CD14-positive monocyte (primary cell): ENCODE measurements at regions not wholly inside any gene's neighbourhood (a gene's known extent, or its start where the extent isn't known, plus 50 kb on each side); places are given as distances from the start of the nearest gene placed in this dataset.
"Not testable (repeated sequence)": the region's sequence is repeated elsewhere in the genome, so short reads cannot be mapped to it uniquely, and the experiment has no call there.

Experiments used
- DNase-seq, 3 donors: peaks; one replicate each; pipeline ENCODE4 v3.0.0-alpha.2; 2011 to 2022
- H2AFZ ChIP-seq: 2 replicates; pipeline ENCODE4 v1.6.0; 2012; ENCODE audit warnings: mild to moderate bottlenecking, low read depth, low read length, inconsistent platforms; ENCODE audit not compliant: insufficient read depth, poor library complexity, severe bottlenecking
- H3K27ac ChIP-seq, 2 donors: 1 replicate in 1 of 2; 2 replicates in 1 of 2; pipeline ENCODE4 v1.5.1; 2012 to 2013; ENCODE audit warnings: low read length in 2 of 2, control low read depth in 1 of 2, inconsistent platforms in 1 of 2, low read depth in 1 of 2, mild to moderate bottlenecking in 1 of 2
- H3K27me3 ChIP-seq, 2 donors: one replicate each; pipeline versions ENCODE4 v1.6.0 to v1.6.1; 2011 to 2013; ENCODE audit warnings: low read length in 2 of 2; ENCODE audit not compliant: control insufficient read depth in 2 of 2, insufficient read depth in 2 of 2
- H3K36me3 ChIP-seq, 2 donors: replicated peaks in 1 of 2; 1 replicate in 1 of 2; 2 replicates in 1 of 2; pipeline versions ENCODE4 v1.5.1 to v1.6.1; 2012 to 2013; ENCODE audit warnings: low read length in 2 of 2, control low read depth in 1 of 2, inconsistent platforms in 1 of 2, mild to moderate bottlenecking in 1 of 2; ENCODE audit not compliant: insufficient read depth in 2 of 2, control insufficient read depth in 1 of 2
- H3K4me1 ChIP-seq, 2 donors: 1 replicate in 1 of 2; 2 replicates in 1 of 2; pipeline versions ENCODE4 v1.5.1 to v1.6.1; 2012 to 2013; ENCODE audit warnings: low read length in 2 of 2, control low read depth in 1 of 2, inconsistent platforms in 1 of 2, mild to moderate bottlenecking in 1 of 2, moderate library complexity in 1 of 2; ENCODE audit not compliant: insufficient read depth in 2 of 2, control insufficient read depth in 1 of 2
- H3K4me2 ChIP-seq: replicated peaks from 2 replicates; pipeline ENCODE3; 2012; ENCODE audit warnings: low read length, moderate library complexity, mild to moderate bottlenecking; ENCODE audit not compliant: poor library complexity, severe bottlenecking; ENCODE audit errors: extremely low read depth
- H3K4me3 ChIP-seq, 3 experiments: fragments of 200-600 bp in 1 of 3; sonication (generic) in 1 of 3; replicated peaks in 1 of 3; 1 replicate in 2 of 3; 2 replicates in 1 of 3; pipeline ENCODE4 v1.5.1; 2011 to 2013; ENCODE audit warnings: low read length in 3 of 3, mild to moderate bottlenecking in 3 of 3, control low read depth in 2 of 3, low read depth in 2 of 3, inconsistent platforms in 1 of 3, moderate library complexity in 1 of 3
- H3K79me2 ChIP-seq: 2 replicates; pipeline ENCODE4 v1.6.0; 2012; ENCODE audit warnings: mild to moderate bottlenecking, control low read depth, inconsistent platforms, low read length, moderate library complexity; ENCODE audit not compliant: insufficient read depth
- H3K9ac ChIP-seq: 2 replicates; pipeline ENCODE4 v1.6.0; 2017; ENCODE audit warnings: low read length, mild to moderate bottlenecking; ENCODE audit not compliant: insufficient read depth, poor library complexity, severe bottlenecking
- H3K9me3 ChIP-seq, 2 donors: replicated peaks in 1 of 2; 1 replicate in 1 of 2; 2 replicates in 1 of 2; pipeline versions ENCODE4 v1.5.1 to v1.6.1; 2012 to 2013; ENCODE audit warnings: low read length in 2 of 2, control low read depth in 1 of 2; ENCODE audit not compliant: control insufficient read depth in 1 of 2, insufficient read depth in 1 of 2
- H4K20me1 ChIP-seq: 2 replicates; pipeline ENCODE4 v1.6.0; 2012; ENCODE audit warnings: mild to moderate bottlenecking, low read length, control low read depth, moderate library complexity; ENCODE audit not compliant: insufficient read depth
- H3K27ac Mint-ChIP-seq, 7 donors: one replicate each; pipeline ENCODE4 v1.8.0; 2020; ENCODE audit warnings: mild to moderate bottlenecking in 7 of 7, mixed read lengths in 7 of 7, moderate library complexity in 6 of 7, inconsistent platforms in 2 of 7
- H3K27me3 Mint-ChIP-seq, 3 donors: one replicate each; pipeline ENCODE4 v1.8.0; 2021 to 2022; ENCODE audit warnings: low read depth in 3 of 3, mild to moderate bottlenecking in 3 of 3, mixed read lengths in 3 of 3, moderate library complexity in 3 of 3, inconsistent platforms in 1 of 3
- H3K36me3 Mint-ChIP-seq, 2 donors: one replicate each; pipeline ENCODE4 v1.8.0; 2020; ENCODE audit warnings: mixed read lengths in 2 of 2, inconsistent platforms in 1 of 2, mild to moderate bottlenecking in 1 of 2
- H3K4me1 Mint-ChIP-seq: one replicate; pipeline ENCODE4 v1.8.0; 2020; ENCODE audit warnings: mild to moderate bottlenecking, mixed read lengths
- H3K4me3 Mint-ChIP-seq, 2 donors: one replicate each; pipeline ENCODE4 v1.8.0; 2020; ENCODE audit warnings: mild to moderate bottlenecking in 2 of 2, mixed read lengths in 2 of 2, moderate library complexity in 1 of 2
- H3K9me3 Mint-ChIP-seq, 7 donors: one replicate each; pipeline ENCODE4 v1.8.0; 2020 to 2022; ENCODE audit warnings: mixed read lengths in 7 of 7, mild to moderate bottlenecking in 6 of 7, moderate library complexity in 6 of 7, inconsistent platforms in 2 of 7
- WGBS: methylation state at CpG from one replicate; pipeline ENCODE4 v1.1.5; 2013; ENCODE audit warnings: missing lambda C conversion rate; ENCODE audit not compliant: insufficient coverage; 5-methylcytosine and 5-hydroxymethylcytosine counted together
- intact Hi-C, 2 donors: fragments of 100-400 bp; cut with micrococcal nuclease; formaldehyde crosslinking; loops; one replicate each; pipeline versions ENCODE4 v1.15.0 to v1.15.1; 2023
- TF ChIP-seq, protein P1 (sequence below): fragments of 200-600 bp; IDR thresholded peaks from one replicate; pipeline ENCODE4 v1.8.0; 2022; ENCODE audit warnings: antibody characterized with exemption, mild to moderate bottlenecking

DNA sequence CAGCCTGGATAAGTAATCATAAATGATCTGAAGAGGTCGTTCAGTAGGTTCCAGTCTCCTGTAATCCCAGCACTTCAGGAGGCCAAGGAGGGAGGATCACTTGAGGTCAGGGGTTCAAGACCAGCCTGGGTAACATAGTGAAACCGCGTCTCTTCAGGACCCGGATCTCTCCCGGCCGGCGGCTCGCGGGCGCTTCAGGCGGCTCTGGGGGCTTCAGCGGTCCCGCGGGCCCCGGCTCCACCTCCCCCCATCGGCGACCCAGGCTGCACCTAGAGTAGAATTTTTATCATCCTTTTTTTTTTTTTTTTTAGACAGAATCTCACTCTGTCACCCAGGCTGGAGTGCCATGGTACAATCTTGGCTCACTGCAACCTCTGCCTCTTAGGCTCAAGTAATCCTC, 95.9 kb downstream of the ABCC12 start:
- TF ChIP-seq, protein P1, sequence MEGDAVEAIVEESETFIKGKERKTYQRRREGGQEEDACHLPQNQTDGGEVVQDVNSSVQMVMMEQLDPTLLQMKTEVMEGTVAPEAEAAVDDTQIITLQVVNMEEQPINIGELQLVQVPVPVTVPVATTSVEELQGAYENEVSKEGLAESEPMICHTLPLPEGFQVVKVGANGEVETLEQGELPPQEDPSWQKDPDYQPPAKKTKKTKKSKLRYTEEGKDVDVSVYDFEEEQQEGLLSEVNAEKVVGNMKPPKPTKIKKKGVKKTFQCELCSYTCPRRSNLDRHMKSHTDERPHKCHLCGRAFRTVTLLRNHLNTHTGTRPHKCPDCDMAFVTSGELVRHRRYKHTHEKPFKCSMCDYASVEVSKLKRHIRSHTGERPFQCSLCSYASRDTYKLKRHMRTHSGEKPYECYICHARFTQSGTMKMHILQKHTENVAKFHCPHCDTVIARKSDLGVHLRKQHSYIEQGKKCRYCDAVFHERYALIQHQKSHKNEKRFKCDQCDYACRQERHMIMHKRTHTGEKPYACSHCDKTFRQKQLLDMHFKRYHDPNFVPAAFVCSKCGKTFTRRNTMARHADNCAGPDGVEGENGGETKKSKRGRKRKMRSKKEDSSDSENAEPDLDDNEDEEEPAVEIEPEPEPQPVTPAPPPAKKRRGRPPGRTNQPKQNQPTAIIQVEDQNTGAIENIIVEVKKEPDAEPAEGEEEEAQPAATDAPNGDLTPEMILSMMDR: no peak
- WGBS: 97% methylated on average over 12 of the region's 17 CpGs

DNA sequence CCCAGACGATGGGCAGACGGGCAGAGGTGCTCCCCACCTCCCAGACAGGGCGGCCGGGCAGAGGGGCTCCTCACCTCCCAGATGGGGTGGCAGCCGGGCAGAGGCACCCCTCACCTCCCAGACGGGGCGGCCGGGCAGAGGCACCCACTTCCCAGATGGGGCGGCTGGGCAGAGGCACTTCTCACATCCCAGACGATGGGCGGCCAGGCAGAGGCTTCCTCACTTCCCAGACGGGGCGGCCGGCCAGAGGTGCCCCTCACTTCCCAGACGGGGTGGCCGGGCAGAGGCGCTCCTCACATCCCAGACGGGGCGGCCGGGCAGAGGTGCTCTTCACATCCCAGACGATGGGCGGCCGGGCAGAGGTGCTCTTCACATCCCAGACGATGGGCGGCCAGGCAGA, 96.6 kb downstream of the ABCC12 start:
- H3K4me1 Mint-ChIP-seq, H2AFZ ChIP-seq, H3K79me2 ChIP-seq, H3K9me3 Mint-ChIP-seq, H4K20me1 ChIP-seq, H3K4me2 ChIP-seq, H3K36me3 ChIP-seq, H3K9me3 ChIP-seq, intact Hi-C loops, H3K9ac ChIP-seq, DNase-seq, H3K27me3 ChIP-seq, H3K27ac ChIP-seq, H3K4me3 Mint-ChIP-seq, H3K4me1 ChIP-seq, H3K36me3 Mint-ChIP-seq, H3K4me3 ChIP-seq: not testable (repeated sequence)
- Mint-ChIP-seq H3K27me3 (peaks cover 10 to 17% (median 14%) of the 10 kb centered on the region in 3 donors), H3K27ac (peak overlapping the region in 1 of 7 donors; percentile 24)
- 96% methylated on average over 24 of the region's 25 CpGs for WGBS

More for the DNA sequence above, 95.9 kb downstream of the ABCC12 start:
- H3K4me1 ChIP-seq: no peaks in the 10 kb centered on the region
- H3K27me3 ChIP-seq: peaks cover 0 to 5% of the 10 kb centered on the region in 2 donors
- H3K4me3 Mint-ChIP-seq: no peak overlapping the region
- intact Hi-C loops: no loop called here
- H3K36me3 ChIP-seq: no peaks in the 10 kb centered on the region
- peaks cover 7 to 10% (median 9%) of the 10 kb centered on the region in 3 donors for H3K27me3 Mint-ChIP-seq
- H3K79me2 ChIP-seq: no peaks in the 10 kb centered on the region
- no peak for DNase-seq
- no peak overlapping the region for H3K4me2 ChIP-seq
- no peaks in the 10 kb centered on the region for H3K9me3 ChIP-seq
- H2AFZ ChIP-seq: no peak overlapping the region
- H3K9ac ChIP-seq: no peak overlapping the region
- no peaks in the 10 kb centered on the region for H4K20me1 ChIP-seq
- H3K27ac ChIP-seq: no peak overlapping the region
- H3K4me1 Mint-ChIP-seq: peaks cover 6% of the 10 kb centered on the region
- peaks cover 0 to 5% (median 2%) of the 10 kb centered on the region in 7 donors for H3K9me3 Mint-ChIP-seq
- no peak overlapping the region for H3K4me3 ChIP-seq
- H3K36me3 Mint-ChIP-seq: no peaks in the 10 kb centered on the region
- no peak overlapping the region for H3K27ac Mint-ChIP-seq
